GM11168 (cell line): ENCODE measurements at regions not wholly inside any gene's neighbourhood (a gene's known extent, or its start where the extent isn't known, plus 50 kb on each side); places are given as distances from the start of the nearest gene placed in this dataset.

Experiments used
- in situ Hi-C: fragments of 300-500 bp; cut with MboI; formaldehyde crosslinking; loops from one replicate; pipeline ENCODE4 v1.12.0; 2022; ENCODE audit warnings: low sequenced_read_pairs; ENCODE audit not compliant: unreplicated experiment

GRCh38 chr3:74067296-74067695 lies 442.6 kb upstream of the PDZRN3 start:
- in situ Hi-C loops, result no loop called here

GRCh38 chr3:74066456-74066855 lies 441.7 kb upstream of the PDZRN3 start:
- in situ Hi-C loops, result no loop called here

- in situ Hi-C loops, result no loop called here
Measured at GRCh38 chr3:74059923-74060600, 435.3 kb upstream of the PDZRN3 start.

GRCh38 chr3:74059301-74059922 lies 434.7 kb upstream of the PDZRN3 start:
- in situ Hi-C loops, result no loop called here

- in situ Hi-C loops, result no loop called here
Measured at GRCh38 chr3:74057169-74057568, 432.4 kb upstream of the PDZRN3 start.

GRCh38 chr3:74055061-74055460 lies 430.3 kb upstream of the PDZRN3 start:
- in situ Hi-C loops, result no loop called here

GRCh38 chr3:74054566-74054965 lies 429.8 kb upstream of the PDZRN3 start:
- in situ Hi-C loops, result no loop called here

- in situ Hi-C loops, result no loop called here
Measured at GRCh38 chr3:74053970-74054516, 429.3 kb upstream of the PDZRN3 start.

GRCh38 chr3:74049444-74049843 lies 424.7 kb upstream of the PDZRN3 start:
- in situ Hi-C loops, result no loop called here

- in situ Hi-C loops, result no loop called here
Measured at GRCh38 chr3:74048699-74049098, 424.0 kb upstream of the PDZRN3 start.

GRCh38 chr3:74045000-74045399 lies 420.3 kb upstream of the PDZRN3 start:
- in situ Hi-C loops, result no loop called here

- in situ Hi-C loops, result no loop called here
Measured at GRCh38 chr3:74041068-74041675, 416.4 kb upstream of the PDZRN3 start.

GRCh38 chr3:74039105-74039504 lies 414.4 kb upstream of the PDZRN3 start:
- in situ Hi-C loops, result no loop called here

- in situ Hi-C loops, result no loop called here
Measured at GRCh38 chr3:74036568-74036967, 411.8 kb upstream of the PDZRN3 start.

GRCh38 chr3:74036102-74036501 lies 411.4 kb upstream of the PDZRN3 start:
- in situ Hi-C loops, result no loop called here

GRCh38 chr3:74033806-74034205 lies 409.1 kb upstream of the PDZRN3 start:
- in situ Hi-C loops, result no loop called here

GRCh38 chr3:74033381-74033780 lies 408.6 kb upstream of the PDZRN3 start:
- in situ Hi-C loops, result no loop called here

- in situ Hi-C loops, result no loop called here
Measured at GRCh38 chr3:74027121-74027520, 402.4 kb upstream of the PDZRN3 start.

GRCh38 chr3:74023395-74023794 lies 398.7 kb upstream of the PDZRN3 start:
- in situ Hi-C loops, result no loop called here

- in situ Hi-C loops, result no loop called here
Measured at GRCh38 chr3:74021449-74021848, 396.7 kb upstream of the PDZRN3 start.
